IPS-20b (cell line): ENCODE measurements at regions not wholly inside any gene's neighbourhood (a gene's known extent, or its start where the extent isn't known, plus 50 kb on each side); places are given as distances from the start of the nearest gene placed in this dataset.
"Not testable (repeated sequence)": the region's sequence is repeated elsewhere in the genome, so short reads cannot be mapped to it uniquely, and the experiment has no call there.

Experiments
- H3K27ac ChIP-seq: one replicate; pipeline ENCODE4 v1.5.1; 2013; ENCODE audit warnings: low read length
- H3K27me3 ChIP-seq: 2 replicates; pipeline ENCODE4 v1.6.1; 2013; ENCODE audit warnings: mild to moderate bottlenecking, low read length, inconsistent platforms; ENCODE audit not compliant: insufficient read depth
- H3K36me3 ChIP-seq: 2 replicates; pipeline ENCODE4 v1.6.1; 2013; ENCODE audit warnings: low read depth, mild to moderate bottlenecking, inconsistent platforms, low read length, moderate library complexity; ENCODE audit not compliant: insufficient read depth
- H3K4me1 ChIP-seq: 2 replicates; pipeline ENCODE4 v1.6.1; 2013; ENCODE audit warnings: mild to moderate bottlenecking, control low read depth, inconsistent platforms, low read length, moderate library complexity; ENCODE audit not compliant: insufficient read depth
- H3K4me3 ChIP-seq: 2 replicates; pipeline ENCODE4 v1.5.1; 2013; ENCODE audit warnings: mild to moderate bottlenecking, low read length, inconsistent platforms
- H3K9ac ChIP-seq: 2 replicates; pipeline ENCODE4 v1.6.1; 2013; ENCODE audit warnings: low read depth, mild to moderate bottlenecking, inconsistent platforms, low read length, moderate library complexity
- H3K9me3 ChIP-seq: 2 replicates; pipeline ENCODE4 v1.6.1; 2013; ENCODE audit warnings: mild to moderate bottlenecking, low read depth, low read length, inconsistent platforms; ENCODE audit not compliant: insufficient read depth

- Histone ChIP-seq H3K27me3 (no peaks in the 10 kb centered on the region), H3K4me1 (peaks cover 5% of the 10 kb centered on the region; the same call in 1 of the 2 replicates), H3K4me3 (no peak overlapping the region), H3K27ac (no peak overlapping the region), H3K9ac (no peak overlapping the region), H3K9me3 (no peaks in the 10 kb centered on the region), H3K36me3 (no peaks in the 10 kb centered on the region)
These were observed 140.9 kb downstream of the RNF144B start for GRCh38 chr6:18527836-18528743.

- Histone ChIP-seq H3K36me3 (no peaks in the 10 kb centered on the region), H3K27ac (no peak overlapping the region), H3K27me3 (no peaks in the 10 kb centered on the region), H3K4me3 (no peak overlapping the region), H3K9me3 (no peaks in the 10 kb centered on the region), H3K9ac (no peak overlapping the region), H3K4me1 (peaks cover 5% of the 10 kb centered on the region; the same call in 1 of the 2 replicates)
These were observed 143.1 kb downstream of the RNF144B start for GRCh38 chr6:18530201-18530600.

- no peak overlapping the region for H3K9ac ChIP-seq
- H3K36me3 ChIP-seq: no peaks in the 10 kb centered on the region
- no peak overlapping the region for H3K27ac ChIP-seq
- H3K27me3 ChIP-seq: no peaks in the 10 kb centered on the region
- H3K4me1 ChIP-seq: peaks cover 7% of the 10 kb centered on the region; the same call in 1 of the 2 replicates
- H3K4me3 ChIP-seq: no peak overlapping the region
- no peaks in the 10 kb centered on the region for H3K9me3 ChIP-seq
These were observed 145.0 kb downstream of the RNF144B start for GRCh38 chr6:18532139-18532538.

- no peaks in the 10 kb centered on the region for H3K36me3 ChIP-seq
- H3K9me3 ChIP-seq: no peaks in the 10 kb centered on the region
- H3K4me3 ChIP-seq: no peak overlapping the region
- no peak overlapping the region for H3K9ac ChIP-seq
- no peaks in the 10 kb centered on the region for H3K27me3 ChIP-seq
- H3K27ac ChIP-seq: no peak overlapping the region
- H3K4me1 ChIP-seq: peaks cover 3% of the 10 kb centered on the region; the same call in 1 of the 2 replicates
These were observed 146.6 kb downstream of the RNF144B start for GRCh38 chr6:18533793-18534192.

- no peaks in the 10 kb centered on the region for H3K36me3 ChIP-seq
- H3K4me3 ChIP-seq: no peak overlapping the region
- peaks cover 3% of the 10 kb centered on the region; the same call in 1 of the 2 replicates for H3K4me1 ChIP-seq
- no peak overlapping the region for H3K27ac ChIP-seq
- H3K27me3 ChIP-seq: no peaks in the 10 kb centered on the region
- H3K9me3 ChIP-seq: no peaks in the 10 kb centered on the region
- H3K9ac ChIP-seq: no peak overlapping the region
These were observed 149.5 kb downstream of the RNF144B start for GRCh38 chr6:18536591-18537055.

GRCh38 chr6:18538315-18538714 lies 151.2 kb downstream of the RNF144B start:
- H3K27ac ChIP-seq: no peak overlapping the region
- no peaks in the 10 kb centered on the region for H3K36me3 ChIP-seq
- H3K9ac ChIP-seq: no peak overlapping the region
- H3K9me3 ChIP-seq: no peaks in the 10 kb centered on the region
- H3K4me1 ChIP-seq: peaks cover 3% of the 10 kb centered on the region; the same call in 1 of the 2 replicates
- no peaks in the 10 kb centered on the region for H3K27me3 ChIP-seq
- no peak overlapping the region for H3K4me3 ChIP-seq

- H3K9me3 ChIP-seq: no peaks in the 10 kb centered on the region
These were observed 155.9 kb downstream of the RNF144B start for GRCh38 chr6:18543051-18543450.

GRCh38 chr6:18545142-18545541 lies 158.0 kb downstream of the RNF144B start:
- H3K27me3 ChIP-seq, H3K4me3 ChIP-seq, H3K36me3 ChIP-seq, H3K27ac ChIP-seq, H3K9me3 ChIP-seq, H3K4me1 ChIP-seq, H3K9ac ChIP-seq: not testable (repeated sequence)

More at GRCh38 chr6:18543051-18543450, 155.9 kb downstream of the RNF144B start:
- H3K4me3 ChIP-seq: no peak overlapping the region
- H3K27ac ChIP-seq: no peak overlapping the region
- no peaks in the 10 kb centered on the region for H3K27me3 ChIP-seq
- H3K9ac ChIP-seq: no peak overlapping the region
- no peaks in the 10 kb centered on the region for H3K36me3 ChIP-seq
- H3K4me1 ChIP-seq: no peaks in the 10 kb centered on the region; the same call in 1 of the 2 replicates

GRCh38 chr6:18545726-18546125 lies 158.6 kb downstream of the RNF144B start:
- H3K27ac ChIP-seq: no peak overlapping the region

GRCh38 chr6:18550119-18550518 lies 163.0 kb downstream of the RNF144B start:
- Histone ChIP-seq H3K36me3 (no peaks in the 10 kb centered on the region), H3K27me3 (no peaks in the 10 kb centered on the region), H3K4me3 (no peak overlapping the region), H3K4me1 (no peaks in the 10 kb centered on the region; the same call in 1 of the 2 replicates), H3K9ac (no peak overlapping the region), H3K9me3 (no peaks in the 10 kb centered on the region), H3K27ac (no peak overlapping the region)

More at GRCh38 chr6:18545726-18546125, 158.6 kb downstream of the RNF144B start:
- H3K4me3 ChIP-seq: no peak overlapping the region
- H3K4me1 ChIP-seq: no peaks in the 10 kb centered on the region; the same call in 1 of the 2 replicates
- H3K9me3 ChIP-seq: no peaks in the 10 kb centered on the region
- no peak overlapping the region for H3K9ac ChIP-seq
- H3K27me3 ChIP-seq: no peaks in the 10 kb centered on the region
- no peaks in the 10 kb centered on the region for H3K36me3 ChIP-seq

- Histone ChIP-seq H3K27ac (no peak overlapping the region), H3K9me3 (no peaks in the 10 kb centered on the region), H3K4me1 (no peaks in the 10 kb centered on the region), H3K36me3 (no peaks in the 10 kb centered on the region), H3K9ac (no peak overlapping the region), H3K4me3 (no peak overlapping the region), H3K27me3 (no peaks in the 10 kb centered on the region)
These were observed 164.1 kb downstream of the RNF144B start for GRCh38 chr6:18551228-18551627.

- Histone ChIP-seq H3K27ac (no peak overlapping the region), H3K9me3 (no peaks in the 10 kb centered on the region), H3K4me3 (no peak overlapping the region), H3K27me3 (no peaks in the 10 kb centered on the region), H3K4me1 (no peaks in the 10 kb centered on the region), H3K9ac (no peak overlapping the region), H3K36me3 (no peaks in the 10 kb centered on the region)
These were observed 168.6 kb downstream of the RNF144B start for GRCh38 chr6:18555750-18556149.
